ENCODE measurements at regions not wholly inside any gene's neighbourhood (a gene's known extent, or its start where the extent isn't known, plus 50 kb on each side); places are given as distances from the start of the nearest gene placed in this dataset.

GRCh38 chr2:199092419-199092818 is 365.3 kb downstream of the SATB2 start:
- no peak overlapping the region for H3K9ac ChIP-seq (replicated peaks; ENCODE audit: extremely low read depth, insufficient read depth, low read length)
- no peak overlapping the region for H3K4me3 ChIP-seq (replicated peaks in 1 of 3; ENCODE audit: insufficient read depth in 1 of 3, low read depth in 1 of 3, low read length in 3 of 3)
- H3K36me3 ChIP-seq (ENCODE audit: control insufficient read depth in 2 of 2, extremely low read depth in 1 of 2, insufficient read depth in 2 of 2, low read length in 2 of 2): no peaks in the 10 kb centered on the region
- peaks cover 3% of the 10 kb centered on the region for H3K9me3 ChIP-seq (replicated peaks; ENCODE audit: control insufficient read depth, insufficient read depth, low read length)
- BruUV-seq (replicated peaks): no TSS peak
- ChIA-PET CTCF (no interaction called here), POLR2A (no interaction called here)
- H3K27me3 ChIP-seq (ENCODE audit: control insufficient read depth in 2 of 2, insufficient read depth in 2 of 2, low read length in 2 of 2): no peaks in the 10 kb centered on the region
- no peaks in the 10 kb centered on the region for H3K4me1 ChIP-seq (ENCODE audit: control insufficient read depth, extremely low read depth, insufficient read depth, low read length)
- no peak overlapping the region for H3K4me2 ChIP-seq (ENCODE audit: insufficient read depth, low read length)
- intact Hi-C loops (cut with micrococcal nuclease) (no loop called here), dilution Hi-C loops (cut with MboI; ENCODE audit: extremely low pct_ligation_motif_present, low sequenced_read_pairs) (no loop called here)
- DNase-seq (ENCODE audit: low read depth, low spot score): no peak
- H4K20me1 ChIP-seq (replicated peaks; ENCODE audit: control insufficient read depth, extremely low read depth, insufficient read depth, low read length): no peaks in the 10 kb centered on the region
- TF ChIP-seq, protein P1, sequence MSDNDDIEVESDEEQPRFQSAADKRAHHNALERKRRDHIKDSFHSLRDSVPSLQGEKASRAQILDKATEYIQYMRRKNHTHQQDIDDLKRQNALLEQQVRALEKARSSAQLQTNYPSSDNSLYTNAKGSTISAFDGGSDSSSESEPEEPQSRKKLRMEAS (IDR thresholded peaks at IDR 0.05; ENCODE audit: insufficient read depth, insufficient read length): no peak
- no peak for TF ChIP-seq EZH2 (IDR thresholded peaks at IDR 0.05; ENCODE audit: borderline replicate concordance, low read depth, low read length, severe bottlenecking)
- TF ChIP-seq GATA2 (IDR thresholded peaks at IDR 0.05; ENCODE audit: insufficient read depth, insufficient read length, low read depth, low read length): no peak
- TF ChIP-seq, protein P2, sequence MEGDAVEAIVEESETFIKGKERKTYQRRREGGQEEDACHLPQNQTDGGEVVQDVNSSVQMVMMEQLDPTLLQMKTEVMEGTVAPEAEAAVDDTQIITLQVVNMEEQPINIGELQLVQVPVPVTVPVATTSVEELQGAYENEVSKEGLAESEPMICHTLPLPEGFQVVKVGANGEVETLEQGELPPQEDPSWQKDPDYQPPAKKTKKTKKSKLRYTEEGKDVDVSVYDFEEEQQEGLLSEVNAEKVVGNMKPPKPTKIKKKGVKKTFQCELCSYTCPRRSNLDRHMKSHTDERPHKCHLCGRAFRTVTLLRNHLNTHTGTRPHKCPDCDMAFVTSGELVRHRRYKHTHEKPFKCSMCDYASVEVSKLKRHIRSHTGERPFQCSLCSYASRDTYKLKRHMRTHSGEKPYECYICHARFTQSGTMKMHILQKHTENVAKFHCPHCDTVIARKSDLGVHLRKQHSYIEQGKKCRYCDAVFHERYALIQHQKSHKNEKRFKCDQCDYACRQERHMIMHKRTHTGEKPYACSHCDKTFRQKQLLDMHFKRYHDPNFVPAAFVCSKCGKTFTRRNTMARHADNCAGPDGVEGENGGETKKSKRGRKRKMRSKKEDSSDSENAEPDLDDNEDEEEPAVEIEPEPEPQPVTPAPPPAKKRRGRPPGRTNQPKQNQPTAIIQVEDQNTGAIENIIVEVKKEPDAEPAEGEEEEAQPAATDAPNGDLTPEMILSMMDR (IDR thresholded peaks at IDR 0.05; ENCODE audit: extremely low read depth in 1 of 2, insufficient read depth in 1 of 2, low read depth in 1 of 2, low read length in 2 of 2): no peak
- no peak for TF ChIP-seq JUN (IDR thresholded peaks at IDR 0.05; ENCODE audit: borderline replicate concordance, insufficient read depth, insufficient read length, low read depth)
- TF ChIP-seq MYC (IDR thresholded peaks at IDR 0.05; ENCODE audit: low read depth, low read length): no peak
- no peaks in the 10 kb centered on the region for H3K9me1 ChIP-seq (replicated peaks; ENCODE audit: control insufficient read depth, extremely low read depth, insufficient read depth, low read length)
- H2AFZ ChIP-seq (ENCODE audit: low read depth, low read length): no peak overlapping the region
- no peaks in the 10 kb centered on the region for H3K79me2 ChIP-seq (ENCODE audit: control insufficient read depth, insufficient read depth, low read length)
- no peak for FAIRE-seq
- H3K27ac ChIP-seq (ENCODE audit: insufficient read depth, low read depth, low read length): no peak overlapping the region

DNA sequence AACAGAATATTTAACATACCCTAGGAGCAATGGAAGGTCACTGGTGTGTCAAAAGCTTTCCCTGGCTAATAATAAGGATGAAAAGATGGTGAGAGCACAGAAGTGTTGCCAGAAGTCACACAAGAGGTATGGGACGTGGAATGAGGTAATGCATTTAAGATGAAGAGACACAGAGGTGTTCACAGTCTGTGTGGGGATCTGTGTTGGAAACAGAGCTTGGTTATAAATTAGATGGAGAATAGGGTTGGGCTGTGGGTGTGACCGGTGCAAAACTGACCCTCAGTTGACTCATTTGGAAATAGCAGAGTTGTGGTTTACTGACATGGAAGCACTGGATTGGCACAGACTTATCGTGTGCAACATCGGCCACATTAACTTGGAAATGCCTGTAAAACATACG is 372.5 kb downstream of the SATB2 start:
- dilution Hi-C loops (cut with MboI; ENCODE audit: extremely low pct_ligation_motif_present, low sequenced_read_pairs): no loop called here
- no peak overlapping the region for H2AFZ ChIP-seq (ENCODE audit: low read depth, low read length)

More for the DNA sequence above, 372.5 kb downstream of the SATB2 start:
- H3K27ac ChIP-seq (ENCODE audit: insufficient read depth, low read depth, low read length): no peak overlapping the region
- TF ChIP-seq, protein P2 (IDR thresholded peaks at IDR 0.05; ENCODE audit: extremely low read depth in 1 of 2, insufficient read depth in 1 of 2, low read depth in 1 of 2, low read length in 2 of 2): no peak
- no peak for TF ChIP-seq GATA2 (IDR thresholded peaks at IDR 0.05; ENCODE audit: insufficient read depth, insufficient read length, low read depth, low read length)
- TF ChIP-seq FOS (IDR thresholded peaks at IDR 0.05; ENCODE audit: borderline replicate concordance, insufficient read depth, low read length): no peak
- TF ChIP-seq JUN (IDR thresholded peaks at IDR 0.05; ENCODE audit: borderline replicate concordance, insufficient read depth, insufficient read length, low read depth): no peak
- no peaks in the 10 kb centered on the region for H4K20me1 ChIP-seq (replicated peaks; ENCODE audit: control insufficient read depth, extremely low read depth, insufficient read depth, low read length)
- BruUV-seq (replicated peaks): no TSS peak
- no peaks in the 10 kb centered on the region for H3K27me3 ChIP-seq (ENCODE audit: control insufficient read depth in 2 of 2, insufficient read depth in 2 of 2, low read length in 2 of 2)
- no peaks in the 10 kb centered on the region for H3K36me3 ChIP-seq (ENCODE audit: control insufficient read depth in 2 of 2, extremely low read depth in 1 of 2, insufficient read depth in 2 of 2, low read length in 2 of 2)
- DNase-seq (ENCODE audit: low read depth, low spot score): no peak
- ChIA-PET POLR2A (no interaction called here), CTCF (no interaction called here)
- H3K9ac ChIP-seq (replicated peaks; ENCODE audit: extremely low read depth, insufficient read depth, low read length): no peak overlapping the region
- no peaks in the 10 kb centered on the region for H3K4me1 ChIP-seq (ENCODE audit: control insufficient read depth, extremely low read depth, insufficient read depth, low read length)
- no peak overlapping the region for H3K4me2 ChIP-seq (ENCODE audit: insufficient read depth, low read length)
- H3K9me1 ChIP-seq (replicated peaks; ENCODE audit: control insufficient read depth, extremely low read depth, insufficient read depth, low read length): no peaks in the 10 kb centered on the region
- FAIRE-seq: no peak
- H3K79me2 ChIP-seq (ENCODE audit: control insufficient read depth, insufficient read depth, low read length): no peaks in the 10 kb centered on the region
- intact Hi-C loops (cut with micrococcal nuclease): no loop called here
- H3K4me3 ChIP-seq (replicated peaks in 1 of 3; ENCODE audit: insufficient read depth in 1 of 3, low read depth in 1 of 3, low read length in 3 of 3): no peak overlapping the region
- no peaks in the 10 kb centered on the region for H3K9me3 ChIP-seq (replicated peaks; ENCODE audit: control insufficient read depth, insufficient read depth, low read length)
